GM23338 (cell line): ENCODE measurements at regions not wholly inside any gene's neighbourhood (a gene's known extent, or its start where the extent isn't known, plus 50 kb on each side); places are given as distances from the start of the nearest gene placed in this dataset.

Experiments used
- ATAC-seq: fragments of 200-7000 bp; cut with Tn5 transposase; 3 replicates; pipeline ENCODE4 v1.9.1; 2020
- DNase-seq: peaks from one replicate; pipeline ENCODE4 v3.0.0-alpha.2; 2015; ENCODE audit warnings: low spot score
- H2AFZ ChIP-seq: fragments of 200-600 bp; sonication (generic); 2 replicates; pipeline ENCODE4 v1.8.0; 2016; ENCODE audit warnings: antibody characterized with exemption, mild to moderate bottlenecking, moderate library complexity
- H3F3A ChIP-seq: fragments of 200-600 bp; sonication (generic); replicated peaks from 2 replicates; pipeline ENCODE4 v1.8.0; 2017; ENCODE audit warnings: antibody characterized with exemption, mixed run types, low read depth
- H3K27ac ChIP-seq: fragments of 200-600 bp; sonication (generic); 2 replicates; pipeline ENCODE4 v1.6.1; 2016; ENCODE audit warnings: low read depth
- H3K27me3 ChIP-seq: fragments of 200-600 bp; sonication (generic); 2 replicates; pipeline ENCODE4 v1.8.0; 2016; ENCODE audit warnings: mild to moderate bottlenecking, mixed run types, moderate library complexity; ENCODE audit not compliant: insufficient read depth
- H3K36me3 ChIP-seq: fragments of 200-600 bp; sonication (generic); 2 replicates; pipeline ENCODE4 v1.8.0; 2016; ENCODE audit warnings: mild to moderate bottlenecking; ENCODE audit not compliant: insufficient read depth
- H3K4me1 ChIP-seq: fragments of 200-600 bp; sonication (generic); 2 replicates; pipeline ENCODE4 v1.8.0; 2016; ENCODE audit warnings: mild to moderate bottlenecking, moderate library complexity; ENCODE audit not compliant: insufficient read depth
- H3K4me2 ChIP-seq: fragments of 200-600 bp; sonication (generic); 2 replicates; pipeline ENCODE4 v1.7.1; 2017; ENCODE audit warnings: mixed run types
- H3K4me3 ChIP-seq: fragments of 200-600 bp; sonication (generic); 2 replicates; pipeline ENCODE4 v1.6.1; 2016; ENCODE audit warnings: mixed run types
- H3K79me2 ChIP-seq: fragments of 200-600 bp; sonication (generic); replicated peaks from 2 replicates; pipeline ENCODE4 v1.8.0; 2017; ENCODE audit warnings: mild to moderate bottlenecking; ENCODE audit not compliant: insufficient read depth
- H3K9me2 ChIP-seq: fragments of 200-600 bp; sonication (generic); 2 replicates; pipeline ENCODE4 v1.8.0; 2017; ENCODE audit not compliant: insufficient read depth
- H4K20me1 ChIP-seq: fragments of 200-600 bp; sonication (generic); replicated peaks from 2 replicates; pipeline ENCODE4 v1.8.0; 2017; ENCODE audit warnings: mild to moderate bottlenecking; ENCODE audit not compliant: insufficient read depth
- H3K27ac Mint-ChIP-seq: 2 replicates; pipeline ENCODE4 v1.8.0; 2020; ENCODE audit warnings: inconsistent platforms, mild to moderate bottlenecking, moderate library complexity, mixed read lengths
- H3K27me3 Mint-ChIP-seq: 3 replicates; pipeline ENCODE4 v1.8.0; 2022; ENCODE audit warnings: low read depth, mild to moderate bottlenecking, moderate library complexity, mixed read lengths, inconsistent platforms; ENCODE audit not compliant: insufficient read depth, poor library complexity
- H3K36me3 Mint-ChIP-seq: 3 replicates; pipeline ENCODE4 v1.8.0; 2021; ENCODE audit warnings: low read depth, mild to moderate bottlenecking, inconsistent platforms, moderate library complexity, mixed read lengths
- H3K4me1 Mint-ChIP-seq: 3 replicates; pipeline ENCODE4 v1.8.0; 2020; ENCODE audit warnings: mild to moderate bottlenecking, inconsistent platforms, mixed read lengths
- H3K4me3 Mint-ChIP-seq: 3 replicates; pipeline ENCODE4 v1.8.0; 2021; ENCODE audit warnings: moderate library complexity, mild to moderate bottlenecking, inconsistent platforms, mixed read lengths
- H3K9me3 Mint-ChIP-seq: 3 replicates; pipeline ENCODE4 v1.8.0; 2020; ENCODE audit warnings: moderate library complexity, mild to moderate bottlenecking, inconsistent platforms, mixed read lengths
- EZH2 ChIP-seq: fragments of 200-600 bp; sonication (generic); IDR thresholded peaks from one replicate; pipeline ENCODE4 v1.8.0; 2017; ENCODE audit warnings: antibody characterized with exemption, mild to moderate bottlenecking, low read depth; ENCODE audit not compliant: unreplicated experiment
- POLR2AphosphoS5 ChIP-seq: IDR thresholded peaks from 2 replicates; pipeline ENCODE4 v1.6.1; 2016; ENCODE audit warnings: antibody characterized with exemption, low read depth
- REST ChIP-seq: IDR thresholded peaks from one replicate; pipeline ENCODE4 v1.6.1; 2018; ENCODE audit warnings: antibody characterized with exemption; ENCODE audit not compliant: unreplicated experiment
- STAT1 ChIP-seq: IDR thresholded peaks from one replicate; pipeline ENCODE4 v1.6.1; 2016; ENCODE audit warnings: antibody characterized with exemption; ENCODE audit not compliant: unreplicated experiment
- ZNF331 ChIP-seq: fragments of 250-450 bp; sonication (Bioruptor Pico); IDR thresholded peaks from 2 replicates; pipeline ENCODE4 v1.5.0; 2020; ENCODE audit warnings: low read depth, mild to moderate bottlenecking, moderate library complexity
- TF ChIP-seq, protein P1 (sequence below): IDR thresholded peaks from 2 replicates; pipeline ENCODE4 v1.6.1; 2016; ENCODE audit warnings: antibody characterized with exemption

DNA sequence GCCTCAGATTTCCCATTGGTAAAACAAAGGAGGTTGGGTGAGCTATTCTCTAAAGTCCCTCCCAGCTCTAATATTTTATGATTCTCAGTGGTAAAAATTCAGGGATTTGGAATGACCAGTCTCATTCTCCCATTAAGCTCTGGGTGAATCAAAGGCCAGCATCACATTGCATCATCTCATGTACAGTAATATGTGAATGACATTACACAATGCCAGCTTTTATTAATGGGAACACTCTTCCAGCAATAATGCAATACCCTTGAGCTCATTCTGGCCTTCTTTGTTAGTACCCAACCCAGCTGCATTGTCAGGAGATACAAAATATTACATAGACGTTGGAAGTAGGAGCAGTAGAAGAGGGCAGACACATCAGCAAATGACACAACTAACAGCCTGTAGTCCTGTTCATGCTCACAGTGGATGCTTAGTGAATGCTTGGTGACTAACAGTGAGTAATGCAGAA is 100.0 kb upstream of the EGR2 start (continued):
- TF ChIP-seq REST = no peak

- Histone ChIP-seq H3K4me3 (no peak overlapping the region), H3K4me1 (0 out of 2 replicates have a peak, but pooled peaks cover 6% of the 10 kb centered on the region), H3K27me3 (no peaks in the 10 kb centered on the region), H3F3A (no peaks in the 10 kb centered on the region), H3K36me3 (no peaks in the 10 kb centered on the region), H3K79me2 (no peaks in the 10 kb centered on the region), H3K27ac (no peak overlapping the region), H3K9me2 (peaks cover 17% of the 10 kb centered on the region), H3K4me2 (no peak overlapping the region), H4K20me1 (no peaks in the 10 kb centered on the region), H2AFZ (no peak overlapping the region)
- Mint-ChIP-seq H3K4me3 (no peak overlapping the region), H3K36me3 (no peaks in the 10 kb centered on the region), H3K4me1 (peaks cover 9% of the 10 kb centered on the region), H3K27me3 (no peaks in the 10 kb centered on the region), H3K27ac (no peak overlapping the region), H3K9me3 (no peaks in the 10 kb centered on the region; the same call in 2 of the 3 replicates)
- DNase-seq = no peak
- TF ChIP-seq EZH2 = no peak
- TF ChIP-seq STAT1 = no peak
- TF ChIP-seq, protein P1, sequence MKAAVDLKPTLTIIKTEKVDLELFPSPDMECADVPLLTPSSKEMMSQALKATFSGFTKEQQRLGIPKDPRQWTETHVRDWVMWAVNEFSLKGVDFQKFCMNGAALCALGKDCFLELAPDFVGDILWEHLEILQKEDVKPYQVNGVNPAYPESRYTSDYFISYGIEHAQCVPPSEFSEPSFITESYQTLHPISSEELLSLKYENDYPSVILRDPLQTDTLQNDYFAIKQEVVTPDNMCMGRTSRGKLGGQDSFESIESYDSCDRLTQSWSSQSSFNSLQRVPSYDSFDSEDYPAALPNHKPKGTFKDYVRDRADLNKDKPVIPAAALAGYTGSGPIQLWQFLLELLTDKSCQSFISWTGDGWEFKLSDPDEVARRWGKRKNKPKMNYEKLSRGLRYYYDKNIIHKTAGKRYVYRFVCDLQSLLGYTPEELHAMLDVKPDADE = no peak
- no peak for TF ChIP-seq ZNF331 (CRISPR knock-in tag)
- TF ChIP-seq REST = no peak
- no peak for TF ChIP-seq POLR2AphosphoS5
- ATAC-seq = no peak
Measured at GRCh38 chr10:62915158-62915557, 99.0 kb upstream of the EGR2 start.
